ENCODE measurements at regions not wholly inside any gene's neighbourhood (a gene's known extent, or its start where the extent isn't known, plus 50 kb on each side); places are given as distances from the start of the nearest gene placed in this dataset.

DNA sequence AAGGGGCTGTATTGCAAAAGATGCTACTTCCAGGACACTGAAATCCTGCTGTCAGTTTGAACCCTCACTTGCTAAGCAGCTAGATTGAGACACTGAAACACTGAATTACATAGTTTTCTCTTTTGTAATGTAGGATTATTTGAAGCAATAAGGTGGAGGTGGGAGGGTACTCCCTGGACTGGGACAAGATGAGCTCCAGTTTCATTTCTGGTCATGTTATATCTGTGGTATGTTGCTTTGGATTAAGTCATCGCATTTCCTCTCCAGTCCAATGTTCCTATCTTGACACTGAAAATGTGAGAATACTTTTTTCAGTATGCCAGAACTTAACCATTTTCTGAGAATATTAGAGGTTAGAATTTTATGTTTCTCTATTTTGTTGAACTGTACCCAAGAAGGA, 426.2 kb upstream of the MEX3C start:
- TF ChIP-seq KDM1A (CRISPR knock-in tag; IDR thresholded peaks at IDR 0.05) (no peak), MAZ (IDR thresholded peaks at IDR 0.05; ENCODE audit: borderline replicate concordance, low read depth, low read length) (no peak), MAZ (CRISPR knock-in tag; IDR thresholded peaks at IDR 0.05; ENCODE audit: low read depth) (no peak), KMT2B (CRISPR knock-in tag; IDR thresholded peaks at IDR 0.05) (no peak), HNRNPLL (IDR thresholded peaks at IDR 0.05; ENCODE audit: low read depth, low read length, poor library complexity, severe bottlenecking) (no peak), ARNTL (CRISPR knock-in tag; IDR thresholded peaks at IDR 0.05) (no peak)
- TF ChIP-seq, protein P1, sequence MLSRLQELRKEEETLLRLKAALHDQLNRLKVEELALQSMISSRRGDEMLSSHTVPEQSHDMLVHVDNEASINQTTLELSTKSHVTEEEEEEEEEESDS (CRISPR knock-in tag; IDR thresholded peaks at IDR 0.05; ENCODE audit: borderline replicate concordance) = no peak

Data from HepG2 (cell line).